ENCODE measurements at regions not wholly inside any gene's neighbourhood (a gene's known extent, or its start where the extent isn't known, plus 50 kb on each side); places are given as distances from the start of the nearest gene placed in this dataset.
A peak's percentile ranks its signal among the peaks of the same experiment; 100 is the strongest.

- intact Hi-C loops (cut with DNase I): no loop called here
- H3K9me3 ChIP-seq (ENCODE audit: control insufficient read depth, low read length): no peaks in the 10 kb centered on the region
- H3K4me3 ChIP-seq (ENCODE audit: low read length): no peak overlapping the region
- ATAC-seq: no peak
- H3K27ac ChIP-seq (ENCODE audit: low read length): no peak overlapping the region
- WGBS: 97% methylated on average over 1 of the region's 1 CpG
- DNase-seq: no peak
- H3K27me3 ChIP-seq (ENCODE audit: control insufficient read depth, insufficient read depth): no peaks in the 10 kb centered on the region
- no peaks in the 10 kb centered on the region for H3K4me1 ChIP-seq (ENCODE audit: control insufficient read depth, insufficient read depth, low read length)
Observed at GRCh38 chr2:133667968-133668367, 99.7 kb upstream of the NCKAP5 start.

- Histone ChIP-seq H3K27ac (ENCODE audit: low read length) (no peak overlapping the region), H3K9me3 (ENCODE audit: control insufficient read depth, low read length) (no peaks in the 10 kb centered on the region), H3K27me3 (ENCODE audit: control insufficient read depth, insufficient read depth) (no peaks in the 10 kb centered on the region), H3K4me1 (ENCODE audit: control insufficient read depth, insufficient read depth, low read length) (no peaks in the 10 kb centered on the region), H3K4me3 (ENCODE audit: low read length) (no peak overlapping the region)
- WGBS: 96% methylated on average over 2 of the region's 2 CpGs
- DNase-seq (no peak), ATAC-seq (no peak)
- intact Hi-C loops (cut with DNase I): no loop called here
Observed at GRCh38 chr2:133668547-133668946, 100.3 kb upstream of the NCKAP5 start.

GRCh38 chr2:133673305-133673905 lies 105.1 kb upstream of the NCKAP5 start:
- DNase-seq (no peak), ATAC-seq (peak in 1 of 2 donors; percentile 17)
- H3K4me3 ChIP-seq (ENCODE audit: low read length): peak overlapping the region; percentile 29
- 44% methylated on average over 6 of the region's 6 CpGs for WGBS
- H3K4me1 ChIP-seq (ENCODE audit: control insufficient read depth, insufficient read depth, low read length): no peaks in the 10 kb centered on the region
- no peaks in the 10 kb centered on the region for H3K9me3 ChIP-seq (ENCODE audit: control insufficient read depth, low read length)
- no peaks in the 10 kb centered on the region for H3K27me3 ChIP-seq (ENCODE audit: control insufficient read depth, insufficient read depth)
- intact Hi-C loops (cut with DNase I): loop anchor here in 1 of 4 donors (10.0 kb wide), 1 partner anchor 91 kb away; no protein-coding TSS in a partner anchor
- peak overlapping the region; percentile 7 for H3K27ac ChIP-seq (ENCODE audit: low read length)

- ATAC-seq (no peak), DNase-seq (no peak)
- intact Hi-C loops (cut with DNase I): loop anchor here in 1 of 4 donors (10.0 kb wide), 1 partner anchor 91 kb away; no protein-coding TSS in a partner anchor
- H3K4me1 ChIP-seq (ENCODE audit: control insufficient read depth, insufficient read depth, low read length): no peaks in the 10 kb centered on the region
- no peaks in the 10 kb centered on the region for H3K27me3 ChIP-seq (ENCODE audit: control insufficient read depth, insufficient read depth)
- no peaks in the 10 kb centered on the region for H3K9me3 ChIP-seq (ENCODE audit: control insufficient read depth, low read length)
- H3K4me3 ChIP-seq (ENCODE audit: low read length): peak overlapping the region; percentile 29
- H3K27ac ChIP-seq (ENCODE audit: low read length): peak overlapping the region; percentile 78
- WGBS: 55% methylated on average over 4 of the region's 4 CpGs
Observed at GRCh38 chr2:133674066-133674432, 105.8 kb upstream of the NCKAP5 start.

- peak overlapping the region; percentile 42 for H3K4me3 ChIP-seq (ENCODE audit: low read length)
- H3K27ac ChIP-seq (ENCODE audit: low read length): peak overlapping the region; percentile 78
- H3K27me3 ChIP-seq (ENCODE audit: control insufficient read depth, insufficient read depth): no peaks in the 10 kb centered on the region
- ATAC-seq (peak; percentile 63 to 67), DNase-seq (peak; percentile 64 to 83 (median 73))
- no peaks in the 10 kb centered on the region for H3K9me3 ChIP-seq (ENCODE audit: control insufficient read depth, low read length)
- intact Hi-C loops (cut with DNase I): loop anchor here in 2 of 4 donors (5.0 to 10.0 kb wide), 2 partner anchors 90 to 93 kb away; no protein-coding TSS in a partner anchor
- H3K4me1 ChIP-seq (ENCODE audit: control insufficient read depth, insufficient read depth, low read length): no peaks in the 10 kb centered on the region
- 7% methylated on average over 21 of the region's 21 CpGs for WGBS
Observed at GRCh38 chr2:133674433-133675331, 106.4 kb upstream of the NCKAP5 start.

- ATAC-seq (no peak), DNase-seq (no peak)
- Histone ChIP-seq H3K27me3 (ENCODE audit: control insufficient read depth, insufficient read depth) (no peaks in the 10 kb centered on the region), H3K27ac (ENCODE audit: low read length) (peak overlapping the region; percentile 64), H3K9me3 (ENCODE audit: control insufficient read depth, low read length) (no peaks in the 10 kb centered on the region), H3K4me3 (ENCODE audit: low read length) (no peak overlapping the region), H3K4me1 (ENCODE audit: control insufficient read depth, insufficient read depth, low read length) (no peaks in the 10 kb centered on the region)
- WGBS: 48% methylated on average over 1 of the region's 1 CpG
- intact Hi-C loops (cut with DNase I): loop anchor here in 2 of 4 donors (5.0 to 10.0 kb wide), 2 partner anchors 88 to 91 kb away; no protein-coding TSS in a partner anchor
Observed at GRCh38 chr2:133676392-133677130, 108.3 kb upstream of the NCKAP5 start.

GRCh38 chr2:133680343-133681049 lies 112.2 kb upstream of the NCKAP5 start:
- no peaks in the 10 kb centered on the region for H3K27me3 ChIP-seq (ENCODE audit: control insufficient read depth, insufficient read depth)
- H3K4me3 ChIP-seq (ENCODE audit: low read length): no peak overlapping the region
- ATAC-seq (no peak), DNase-seq (no peak)
- no peaks in the 10 kb centered on the region for H3K9me3 ChIP-seq (ENCODE audit: control insufficient read depth, low read length)
- WGBS: 69% methylated on average over 2 of the region's 2 CpGs
- no peak overlapping the region for H3K27ac ChIP-seq (ENCODE audit: low read length)
- H3K4me1 ChIP-seq (ENCODE audit: control insufficient read depth, insufficient read depth, low read length): no peaks in the 10 kb centered on the region
- intact Hi-C loops (cut with DNase I): no loop called here

- ATAC-seq (no peak), DNase-seq (no peak)
- no peak overlapping the region for H3K27ac ChIP-seq (ENCODE audit: low read length)
- H3K9me3 ChIP-seq (ENCODE audit: control insufficient read depth, low read length): no peaks in the 10 kb centered on the region
- no peaks in the 10 kb centered on the region for H3K4me1 ChIP-seq (ENCODE audit: control insufficient read depth, insufficient read depth, low read length)
- intact Hi-C loops (cut with DNase I): no loop called here
- no peak overlapping the region for H3K4me3 ChIP-seq (ENCODE audit: low read length)
- H3K27me3 ChIP-seq (ENCODE audit: control insufficient read depth, insufficient read depth): no peaks in the 10 kb centered on the region
- 73% methylated on average over 1 of the region's 1 CpG for WGBS
Observed at GRCh38 chr2:133682347-133682746, 114.1 kb upstream of the NCKAP5 start.

- WGBS: 49% methylated on average over 3 of the region's 3 CpGs
- Histone ChIP-seq H3K9me3 (ENCODE audit: control insufficient read depth, low read length) (no peaks in the 10 kb centered on the region), H3K4me1 (ENCODE audit: control insufficient read depth, insufficient read depth, low read length) (no peaks in the 10 kb centered on the region), H3K27me3 (ENCODE audit: control insufficient read depth, insufficient read depth) (no peaks in the 10 kb centered on the region), H3K4me3 (ENCODE audit: low read length) (no peak overlapping the region), H3K27ac (ENCODE audit: low read length) (no peak overlapping the region)
- ATAC-seq (no peak), DNase-seq (no peak)
- intact Hi-C loops (cut with DNase I): no loop called here
Observed at GRCh38 chr2:133682906-133683305, 114.6 kb upstream of the NCKAP5 start.

- Histone ChIP-seq H3K4me3 (ENCODE audit: low read length) (no peak overlapping the region), H3K9me3 (ENCODE audit: control insufficient read depth, low read length) (no peaks in the 10 kb centered on the region), H3K27ac (ENCODE audit: low read length) (no peak overlapping the region), H3K4me1 (ENCODE audit: control insufficient read depth, insufficient read depth, low read length) (no peaks in the 10 kb centered on the region), H3K27me3 (ENCODE audit: control insufficient read depth, insufficient read depth) (no peaks in the 10 kb centered on the region)
- intact Hi-C loops (cut with DNase I): no loop called here
- WGBS: 73% methylated on average over 2 of the region's 2 CpGs
- DNase-seq: no peak
- ATAC-seq: no peak
Observed at GRCh38 chr2:133685636-133686215, 117.5 kb upstream of the NCKAP5 start.

All from right cardiac atrium (tissue), 5 donors.